TTC549 (cell line): ENCODE measurements at regions not wholly inside any gene's neighbourhood (a gene's known extent, or its start where the extent isn't known, plus 50 kb on each side); places are given as distances from the start of the nearest gene placed in this dataset.
"Not testable (repeated sequence)": the region's sequence is repeated elsewhere in the genome, so short reads cannot be mapped to it uniquely, and the experiment has no call there.

Experiments
- FAIRE-seq: peaks from 2 replicates; lab custom pipeline; 2012; peaks lifted over from hg19 to GRCh38; lab: Jason Lieb, UNC

GRCh38 chr12:86744547-86745212, 488.5 kb upstream of the MGAT4C start:
- no peak for FAIRE-seq

GRCh38 chr12:86743875-86744536, 487.8 kb upstream of the MGAT4C start:
- no peak for FAIRE-seq

GRCh38 chr12:86741531-86741930, 485.3 kb upstream of the MGAT4C start:
- FAIRE-seq = no peak

GRCh38 chr12:86735851-86736250, 479.7 kb upstream of the MGAT4C start:
- no peak for FAIRE-seq

GRCh38 chr12:86735072-86735471, 478.9 kb upstream of the MGAT4C start:
- no peak for FAIRE-seq

GRCh38 chr12:86730233-86730632, 474.0 kb upstream of the MGAT4C start:
- no peak for FAIRE-seq

GRCh38 chr12:86729739-86730138, 473.5 kb upstream of the MGAT4C start:
- FAIRE-seq = no peak

- no peak for FAIRE-seq
Observed at GRCh38 chr12:86727160-86727559, 471.0 kb upstream of the MGAT4C start.

- FAIRE-seq = no peak
Observed at GRCh38 chr12:86724716-86725115, 468.5 kb upstream of the MGAT4C start.

- FAIRE-seq = no peak
Observed at GRCh38 chr12:86723326-86723725, 467.1 kb upstream of the MGAT4C start.

- no peak for FAIRE-seq
Observed at GRCh38 chr12:86721713-86722397, 465.7 kb upstream of the MGAT4C start.

- no peak for FAIRE-seq
Observed at GRCh38 chr12:86719381-86719780, 463.2 kb upstream of the MGAT4C start.

GRCh38 chr12:86713121-86713520, 456.9 kb upstream of the MGAT4C start:
- FAIRE-seq = no peak

GRCh38 chr12:86712425-86712843, 456.2 kb upstream of the MGAT4C start:
- FAIRE-seq = no peak

GRCh38 chr12:86711731-86712130, 455.5 kb upstream of the MGAT4C start:
- FAIRE-seq = no peak

- FAIRE-seq = no peak
Observed at GRCh38 chr12:86710109-86710508, 453.9 kb upstream of the MGAT4C start.

GRCh38 chr12:86709017-86709416, 452.8 kb upstream of the MGAT4C start:
- FAIRE-seq = not testable (repeated sequence)

GRCh38 chr12:86698641-86698980, 442.4 kb upstream of the MGAT4C start:
- no peak for FAIRE-seq

- no peak for FAIRE-seq
Observed at GRCh38 chr12:86697916-86698640, 441.9 kb upstream of the MGAT4C start.

GRCh38 chr12:86683568-86684304, 427.5 kb upstream of the MGAT4C start:
- FAIRE-seq = no peak

- FAIRE-seq = no peak
Observed at GRCh38 chr12:86681060-86681459, 424.9 kb upstream of the MGAT4C start.

- FAIRE-seq = no peak
Observed at GRCh38 chr12:86675197-86675596, 419.0 kb upstream of the MGAT4C start.
